Epithelial cell of proximal tubule (primary cell): ENCODE measurements at regions not wholly inside any gene's neighbourhood (a gene's known extent, or its start where the extent isn't known, plus 50 kb on each side); places are given as distances from the start of the nearest gene placed in this dataset.

Experiments used
- DNase-seq: peaks from one replicate; pipeline ENCODE4 v3.0.0-alpha.2; 2011; ENCODE audit warnings: low read depth
- H3K4me3 ChIP-seq: 2 replicates; pipeline ENCODE4 v1.5.1; 2011; ENCODE audit warnings: low read depth, mild to moderate bottlenecking, low read length
- TF ChIP-seq, protein P1 (sequence below): conservative IDR thresholded peaks from 2 replicates; pipeline ENCODE4 v1.5.1; 2012; ENCODE audit warnings: low read depth, mild to moderate bottlenecking, low read length

DNA sequence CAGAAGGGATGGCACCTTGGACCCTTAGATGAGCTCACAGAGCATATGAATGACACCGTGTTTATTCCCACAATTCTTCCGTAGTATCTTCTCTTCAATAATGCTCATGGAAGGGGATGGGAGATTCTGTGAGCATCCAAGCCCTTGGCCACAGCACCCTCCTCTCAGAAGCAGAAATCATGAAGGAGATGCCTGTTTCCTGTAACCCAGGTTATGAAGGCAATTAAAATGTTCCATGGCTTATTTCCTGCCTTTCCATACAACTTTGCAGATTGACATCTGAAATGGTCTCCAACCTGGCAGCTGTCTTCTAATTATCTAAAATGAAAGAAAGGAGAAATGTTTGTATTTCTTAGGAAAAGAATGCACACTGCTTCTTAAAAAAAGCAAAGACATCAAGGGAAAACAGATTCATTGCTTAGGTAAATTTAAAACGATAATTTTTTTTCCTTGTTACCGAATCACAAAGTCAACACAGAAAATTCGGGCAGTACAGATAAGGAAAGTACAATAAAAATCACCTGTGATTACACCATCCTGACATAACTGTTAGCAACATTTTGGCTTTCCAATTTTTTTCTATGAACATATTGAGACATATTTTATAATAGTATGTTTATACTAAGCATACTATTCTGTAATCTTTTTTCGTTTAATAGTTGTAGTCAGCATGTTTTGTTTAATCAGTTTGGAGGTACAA is 128.5 kb downstream of the SQOR start:
- TF ChIP-seq, protein P1, sequence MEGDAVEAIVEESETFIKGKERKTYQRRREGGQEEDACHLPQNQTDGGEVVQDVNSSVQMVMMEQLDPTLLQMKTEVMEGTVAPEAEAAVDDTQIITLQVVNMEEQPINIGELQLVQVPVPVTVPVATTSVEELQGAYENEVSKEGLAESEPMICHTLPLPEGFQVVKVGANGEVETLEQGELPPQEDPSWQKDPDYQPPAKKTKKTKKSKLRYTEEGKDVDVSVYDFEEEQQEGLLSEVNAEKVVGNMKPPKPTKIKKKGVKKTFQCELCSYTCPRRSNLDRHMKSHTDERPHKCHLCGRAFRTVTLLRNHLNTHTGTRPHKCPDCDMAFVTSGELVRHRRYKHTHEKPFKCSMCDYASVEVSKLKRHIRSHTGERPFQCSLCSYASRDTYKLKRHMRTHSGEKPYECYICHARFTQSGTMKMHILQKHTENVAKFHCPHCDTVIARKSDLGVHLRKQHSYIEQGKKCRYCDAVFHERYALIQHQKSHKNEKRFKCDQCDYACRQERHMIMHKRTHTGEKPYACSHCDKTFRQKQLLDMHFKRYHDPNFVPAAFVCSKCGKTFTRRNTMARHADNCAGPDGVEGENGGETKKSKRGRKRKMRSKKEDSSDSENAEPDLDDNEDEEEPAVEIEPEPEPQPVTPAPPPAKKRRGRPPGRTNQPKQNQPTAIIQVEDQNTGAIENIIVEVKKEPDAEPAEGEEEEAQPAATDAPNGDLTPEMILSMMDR = no peak
- no peak overlapping the region for H3K4me3 ChIP-seq
- no peak for DNase-seq

DNA sequence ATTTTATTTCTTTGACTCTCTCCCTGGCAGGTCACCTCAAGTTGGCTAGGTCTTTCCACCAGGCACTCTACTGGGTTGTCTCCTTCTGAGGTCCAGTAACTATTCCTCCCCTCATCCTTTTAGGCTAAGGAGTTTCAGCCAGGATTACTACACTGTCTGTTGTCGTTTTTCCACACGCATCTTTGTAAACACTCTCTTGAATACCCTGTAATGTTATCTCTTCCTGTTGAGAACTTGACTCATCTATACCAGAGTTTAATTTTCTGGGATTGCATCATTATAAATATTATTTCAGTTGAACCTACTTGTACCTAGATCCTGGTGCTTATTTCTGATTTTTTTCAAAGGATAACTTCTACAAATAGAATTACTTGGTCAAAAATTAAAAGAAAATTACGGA is 138.3 kb downstream of the SQOR start:
- H3K4me3 ChIP-seq = no peak overlapping the region
- TF ChIP-seq, protein P1 = no peak
- no peak for DNase-seq

DNA sequence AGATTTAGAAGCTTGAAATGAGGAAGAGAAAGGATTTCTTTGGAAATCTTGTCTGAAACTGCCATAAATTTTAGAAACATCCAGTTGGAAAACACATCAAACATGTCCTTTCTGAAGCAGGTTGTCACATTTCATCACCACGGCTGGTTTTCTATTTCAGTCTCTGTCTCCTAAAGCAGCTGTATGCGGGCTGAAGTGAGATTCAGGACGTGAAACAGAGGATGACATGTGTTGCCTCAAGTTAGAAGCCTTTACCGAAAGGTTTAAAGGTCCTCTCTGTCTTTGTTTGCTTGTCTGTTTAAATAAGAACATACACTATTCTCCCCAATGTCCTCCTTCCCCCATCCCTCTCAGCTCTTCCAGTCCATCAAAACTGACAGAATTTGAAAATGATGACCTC is 141.9 kb downstream of the SQOR start:
- no peak overlapping the region for H3K4me3 ChIP-seq
- TF ChIP-seq, protein P1 = no peak
- no peak for DNase-seq

DNA sequence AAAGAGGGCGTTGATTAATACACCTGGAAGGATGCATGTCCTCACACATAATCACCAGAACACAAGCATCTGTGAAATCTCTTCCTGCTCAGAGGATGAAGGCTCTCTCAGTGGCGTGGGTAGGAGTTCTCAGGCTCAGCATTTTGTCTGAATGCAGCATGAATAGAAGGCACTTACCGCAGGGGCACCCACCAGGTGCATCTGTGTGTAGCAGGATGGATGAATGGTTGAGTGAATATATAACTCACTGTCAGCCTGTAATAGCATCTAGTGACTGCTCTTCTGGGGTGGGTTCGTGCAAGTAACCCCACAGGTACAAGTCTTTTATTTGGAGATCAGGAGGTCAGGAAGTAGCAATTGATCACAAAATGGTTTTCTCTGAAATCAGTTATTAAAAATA is 143.0 kb downstream of the SQOR start:
- H3K4me3 ChIP-seq = no peak overlapping the region
- no peak for DNase-seq
- TF ChIP-seq, protein P1 = no peak

DNA sequence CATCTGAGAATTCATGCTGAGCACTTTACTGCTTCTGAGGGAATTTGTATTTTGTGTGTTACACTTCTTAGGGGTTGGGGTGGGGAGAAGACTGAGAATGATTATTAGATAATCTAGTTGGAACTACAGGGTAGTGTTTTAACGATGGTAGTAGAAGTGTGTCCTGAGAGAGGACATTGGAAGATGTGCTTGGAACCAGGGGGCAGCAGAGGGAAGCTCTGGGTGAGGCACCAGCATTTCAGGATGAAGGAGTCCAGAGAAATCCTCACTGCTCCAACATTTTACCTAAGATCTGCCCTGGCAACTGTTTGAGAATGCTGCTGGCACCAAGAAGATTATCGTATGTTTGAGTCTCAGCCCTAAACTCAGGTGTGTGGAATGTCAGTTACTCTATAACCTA is 145.5 kb downstream of the SQOR start:
- DNase-seq = no peak
- TF ChIP-seq, protein P1 = no peak
- H3K4me3 ChIP-seq = no peak overlapping the region

DNA sequence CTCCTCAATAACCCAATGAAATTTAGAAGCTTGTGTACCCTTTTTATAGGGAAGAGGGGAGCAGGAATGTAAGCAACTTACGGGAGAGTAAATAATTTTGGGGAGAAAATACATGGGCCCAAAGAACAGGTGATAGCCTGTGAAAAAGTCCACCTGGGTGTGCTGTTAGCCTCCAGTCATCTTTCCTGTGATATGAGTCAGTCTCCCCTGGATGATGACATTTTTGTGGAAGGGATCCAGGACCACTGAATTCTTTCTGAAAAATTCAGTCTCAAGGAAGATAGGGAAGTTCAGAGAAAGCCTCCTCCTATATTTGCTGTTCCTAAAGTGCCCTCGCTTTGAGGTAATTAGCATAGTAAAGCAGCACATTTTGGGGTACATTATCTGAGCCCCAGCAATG is 149.8 kb downstream of the SQOR start:
- no peak overlapping the region for H3K4me3 ChIP-seq
- DNase-seq = no peak
- TF ChIP-seq, protein P1 = no peak

DNA sequence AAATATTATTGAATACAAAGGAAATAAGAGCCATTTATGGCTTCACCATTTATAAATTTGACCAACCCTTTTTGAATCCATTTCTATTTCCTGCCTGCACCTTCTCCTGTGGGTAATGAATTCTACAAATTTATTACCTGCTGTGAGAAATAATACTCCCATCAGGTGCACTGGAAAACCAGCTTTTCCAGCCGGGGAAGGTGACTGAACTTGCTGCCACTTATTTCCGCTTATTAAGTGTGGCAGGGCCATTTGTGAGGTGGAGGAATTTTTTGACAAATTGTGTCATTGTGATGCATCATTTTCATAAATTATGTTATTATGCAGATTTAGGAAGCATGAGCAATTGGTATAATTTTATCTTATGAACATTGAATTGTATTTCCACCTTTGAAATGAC is 151.1 kb downstream of the SQOR start:
- no peak for DNase-seq
- TF ChIP-seq, protein P1 = no peak
- no peak overlapping the region for H3K4me3 ChIP-seq
